ENCODE measurements at regions not wholly inside any gene's neighbourhood (a gene's known extent, or its start where the extent isn't known, plus 50 kb on each side); places are given as distances from the start of the nearest gene placed in this dataset.
A peak's percentile ranks its signal among the peaks of the same experiment; 100 is the strongest.
"Not testable (repeated sequence)": the region's sequence is repeated elsewhere in the genome, so short reads cannot be mapped to it uniquely, and the experiment has no call there.

DNA sequence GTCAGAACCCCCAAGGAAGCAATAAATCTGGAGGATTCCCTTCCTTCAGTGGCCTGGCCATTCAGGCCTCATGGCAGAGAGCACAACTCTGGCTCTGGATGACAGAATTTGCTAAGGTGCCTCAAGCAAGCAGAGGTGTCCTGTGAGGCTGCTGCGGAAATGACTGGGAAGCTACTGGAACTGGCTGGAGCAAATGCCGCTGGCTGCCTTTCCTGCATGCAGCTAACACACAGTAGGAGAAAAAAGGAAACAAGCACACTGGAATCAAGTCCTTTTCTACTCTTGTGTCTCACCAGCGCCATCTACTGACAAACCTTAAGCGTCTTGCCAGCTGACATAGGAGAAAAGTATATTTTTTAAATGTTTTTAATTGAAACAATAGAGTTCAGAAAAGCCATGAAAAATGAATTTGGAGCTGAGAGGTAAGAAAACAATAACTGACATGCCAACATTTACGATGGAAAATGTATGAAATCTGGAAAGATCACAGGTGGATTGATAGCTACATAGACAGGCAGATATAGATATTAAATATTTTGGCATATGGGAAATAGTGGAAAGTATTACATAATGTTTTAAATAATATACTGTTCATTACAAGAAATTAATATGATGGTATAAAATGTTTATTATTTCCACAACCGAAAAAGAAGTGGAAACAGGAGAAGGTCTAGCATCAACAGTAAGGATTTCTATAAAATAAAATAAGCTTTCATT, 951.6 kb downstream of the ANKRD7 start:
- peak; percentile 70 for DNase-seq

DNA sequence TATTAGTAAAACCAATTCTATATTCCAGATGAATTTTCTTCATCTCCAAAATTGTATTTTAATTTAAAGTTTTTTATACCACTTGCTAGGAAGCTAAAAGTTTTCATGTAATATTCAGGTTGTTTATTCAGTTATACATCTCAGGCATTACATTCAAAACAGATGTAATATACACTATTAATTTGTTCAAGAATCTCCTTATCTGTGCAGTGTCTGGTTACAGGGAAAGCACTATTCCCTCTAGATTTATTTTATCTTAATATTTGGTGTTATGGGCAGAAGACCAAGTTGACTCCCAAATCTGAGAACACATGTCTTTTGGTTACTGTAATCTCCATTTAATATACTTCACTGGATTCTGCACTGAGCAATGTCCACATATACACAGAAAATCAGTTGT, 953.4 kb downstream of the ANKRD7 start:
- DNase-seq, result no peak

DNA sequence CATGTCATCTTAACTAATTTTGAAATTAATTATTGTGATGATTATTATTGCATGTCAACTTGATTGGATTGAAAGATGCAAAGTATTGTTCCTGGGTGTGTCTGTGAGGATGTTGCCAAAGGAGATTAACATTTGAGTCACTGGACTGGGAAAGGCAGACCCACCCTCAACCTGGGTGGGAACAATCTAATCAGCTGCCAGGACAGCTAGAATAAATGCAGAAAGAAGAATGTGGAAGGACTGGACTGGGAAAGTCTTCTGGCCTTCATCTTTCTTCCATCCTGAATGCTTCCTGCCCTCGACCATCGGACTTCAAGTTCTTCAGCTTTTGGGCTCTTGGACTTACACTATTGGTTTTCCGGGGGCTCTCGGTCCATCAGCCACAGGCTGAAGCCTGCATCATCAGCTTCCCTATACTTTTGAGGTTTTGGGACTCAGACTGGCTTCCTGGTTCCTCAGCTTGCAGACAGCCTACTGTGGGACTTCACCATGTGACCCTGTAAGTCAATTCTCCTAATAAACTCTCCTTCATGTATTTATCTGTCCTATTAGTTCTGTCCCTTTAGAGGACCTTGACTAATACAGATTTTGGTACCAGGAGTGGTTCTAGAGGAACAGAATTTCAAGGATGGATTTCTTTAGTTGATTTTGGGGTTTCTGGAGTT, 959.8 kb downstream of the ANKRD7 start:
- no peak for DNase-seq

DNA sequence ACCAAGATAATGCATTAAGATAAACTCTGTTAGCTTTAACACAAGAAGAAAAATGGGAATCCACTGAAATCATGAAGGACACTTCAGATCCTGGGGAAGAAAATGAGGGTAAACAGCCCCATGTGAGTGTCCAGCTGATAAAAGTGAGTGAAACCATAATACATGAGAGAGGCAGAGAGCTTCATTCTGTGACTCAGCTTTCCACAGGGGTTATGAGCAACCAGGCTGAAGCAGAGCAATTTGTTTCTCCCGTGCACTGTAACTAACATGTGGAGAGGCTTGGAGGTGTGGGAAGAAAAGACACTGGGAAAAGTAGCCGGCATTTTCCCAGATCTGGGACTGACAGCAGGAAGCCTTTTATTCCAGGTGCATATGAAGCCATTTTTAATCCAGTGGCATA, 971.7 kb downstream of the ANKRD7 start:
- DNase-seq, result peak; percentile 22

DNA sequence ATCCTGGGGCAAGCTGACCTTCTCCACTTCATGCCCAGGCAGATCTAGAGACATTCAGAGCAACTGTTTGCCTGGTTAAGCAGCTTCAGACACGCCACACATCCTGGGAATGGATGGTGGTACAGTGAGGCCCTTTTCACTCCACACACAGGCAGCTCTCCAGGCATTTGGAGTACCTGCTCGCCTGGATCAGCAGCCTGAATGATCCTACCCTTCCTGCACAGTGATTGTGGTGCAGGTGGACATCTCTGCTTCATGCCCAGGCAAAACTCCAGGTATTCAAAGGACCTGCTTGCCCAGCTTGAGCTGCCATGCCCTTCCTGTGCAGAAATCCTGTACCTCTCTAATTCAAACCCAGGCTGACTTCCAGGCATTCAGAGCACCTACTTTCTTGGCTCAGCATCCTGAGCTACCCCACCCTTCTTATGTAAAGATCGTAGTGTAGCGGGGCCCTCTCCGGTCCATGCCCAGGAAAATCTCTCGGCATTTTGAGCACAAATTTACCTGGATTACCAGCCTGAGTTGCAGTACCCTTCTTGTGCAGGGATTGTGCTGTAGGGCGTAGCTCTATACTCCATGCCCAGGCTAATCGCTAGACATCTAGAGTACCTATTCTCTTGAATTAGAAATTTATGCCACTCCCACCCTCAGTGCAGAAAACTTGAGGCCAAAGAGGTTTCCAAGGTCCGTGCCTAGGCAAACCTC, 972.8 kb downstream of the ANKRD7 start:
- DNase-seq, result no peak

DNA sequence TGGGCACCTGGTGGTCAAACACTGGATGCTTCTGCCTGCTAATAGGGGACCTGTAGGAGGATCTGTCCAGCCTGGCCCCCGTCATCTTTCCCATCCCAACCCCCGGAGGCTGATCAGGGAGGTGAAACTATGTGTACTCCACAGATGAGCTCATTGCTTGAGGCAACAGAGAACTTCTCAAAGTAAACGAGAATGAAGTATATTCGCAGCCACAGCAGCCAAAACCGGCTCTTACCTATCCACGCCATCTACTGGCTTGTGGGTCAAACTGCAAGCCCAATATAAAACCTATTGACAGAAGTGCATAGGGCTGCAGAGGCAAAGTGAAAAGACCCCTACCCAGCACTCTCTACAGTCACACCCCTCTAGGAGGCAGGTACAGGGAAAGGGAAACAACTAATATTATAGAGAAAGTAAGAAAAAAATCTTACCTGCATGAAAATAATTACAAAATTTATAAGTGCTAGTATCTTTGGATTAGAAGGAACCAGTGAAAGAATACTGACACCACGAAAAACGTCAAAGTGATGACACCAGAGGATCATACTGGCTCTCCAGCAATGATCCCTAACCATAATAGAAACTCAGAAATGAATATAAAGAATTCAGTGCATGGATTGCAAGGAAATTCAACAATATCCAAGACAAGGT, 973.5 kb downstream of the ANKRD7 start:
- no peak for DNase-seq

DNA sequence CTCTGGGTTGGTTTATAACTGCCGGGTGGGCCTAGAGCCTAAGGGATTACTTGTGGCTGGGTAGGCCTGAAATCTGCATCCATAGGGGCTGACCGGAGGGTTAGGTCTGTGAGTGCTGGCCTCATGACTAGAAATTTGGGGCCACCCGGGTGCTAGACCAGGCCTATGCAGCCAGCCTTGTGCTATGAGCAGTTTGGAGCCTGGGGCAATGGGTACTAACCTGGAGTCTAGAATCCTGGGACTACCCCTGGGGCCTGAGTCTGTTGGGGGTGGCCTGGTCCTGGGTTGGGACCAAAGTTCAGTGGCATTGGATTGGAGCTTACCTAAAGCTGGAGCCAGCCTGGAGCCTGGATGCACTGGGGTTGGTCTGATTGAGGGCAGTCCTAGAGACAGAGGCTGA, 995.2 kb downstream of the ANKRD7 start:
- no peak for DNase-seq

DNA sequence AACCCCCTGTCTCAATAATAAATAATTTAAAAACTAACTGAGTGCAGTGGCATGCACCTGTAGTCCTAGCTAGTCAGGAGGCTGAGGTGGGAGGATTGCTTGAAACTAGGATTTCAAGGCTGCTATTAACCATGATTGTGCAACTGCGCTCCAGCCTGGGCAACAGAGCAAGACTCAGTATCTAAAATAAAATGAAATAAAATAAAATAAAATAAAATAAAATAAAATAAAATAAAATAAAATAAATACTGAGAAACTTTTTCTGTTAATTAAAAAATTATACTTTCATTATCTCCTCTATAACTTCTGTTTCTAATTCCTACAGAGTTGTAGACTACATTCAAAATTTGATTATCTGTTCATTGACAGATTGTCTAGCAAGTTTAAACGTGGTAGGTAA, 999.4 kb downstream of the ANKRD7 start:
- no peak for DNase-seq

DNA sequence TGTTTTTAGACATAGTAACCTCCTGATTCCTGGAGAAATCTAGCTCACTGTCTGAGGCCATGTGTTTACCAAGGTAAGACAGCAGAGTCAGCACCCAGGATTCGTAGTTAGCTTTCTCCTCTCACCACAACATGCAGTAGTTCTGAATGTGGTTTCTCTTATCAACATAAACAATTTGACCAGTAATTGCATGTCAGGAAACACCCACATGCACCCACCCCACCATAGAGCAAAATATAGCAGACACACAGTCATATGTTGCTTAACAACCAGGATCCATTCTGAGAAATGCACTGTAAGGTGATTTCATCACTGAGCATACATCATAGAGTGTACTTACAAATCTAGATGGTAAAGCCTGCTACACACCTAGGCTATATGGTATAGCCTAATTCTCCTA, 1004.0 kb downstream of the ANKRD7 start:
- no peak for DNase-seq

DNA sequence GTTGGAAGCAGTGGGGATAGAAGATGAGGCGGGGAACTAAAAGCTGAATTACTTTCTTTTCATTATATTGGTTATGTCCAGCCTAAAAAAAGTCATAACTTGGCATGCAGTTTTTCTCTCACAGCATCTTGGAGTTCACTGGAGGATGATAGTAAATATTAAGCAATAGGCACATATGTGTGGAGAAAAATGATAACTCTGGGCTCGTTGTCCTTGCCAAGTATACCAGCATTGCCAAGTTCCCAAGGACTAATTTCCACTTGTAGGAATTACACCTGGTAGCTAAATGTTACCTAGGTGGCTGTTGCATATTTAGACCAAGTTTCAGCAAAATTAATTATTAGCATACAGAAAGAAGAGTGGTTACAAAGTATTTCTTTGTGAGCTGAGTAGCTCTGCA, 1007.6 kb downstream of the ANKRD7 start:
- DNase-seq, result no peak

DNA sequence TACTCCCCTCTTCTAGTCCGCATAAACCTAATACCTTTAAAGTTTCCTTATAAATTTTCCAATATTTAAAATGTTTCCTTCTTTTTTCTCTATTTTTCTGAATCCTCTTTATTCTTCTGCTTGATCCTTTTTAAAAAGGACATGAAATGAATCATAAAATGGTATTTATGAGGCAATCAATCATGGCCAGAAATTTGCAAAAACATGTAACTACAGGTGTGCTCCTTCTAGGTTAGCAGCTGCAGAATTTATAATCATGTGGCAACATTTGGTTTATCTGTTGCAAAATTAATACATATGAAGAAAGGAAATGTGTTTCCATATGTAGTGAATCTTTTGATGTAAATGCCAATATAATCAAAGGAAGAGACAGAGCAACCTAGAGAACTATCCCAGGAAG, 1008.5 kb downstream of the ANKRD7 start:
- no peak for DNase-seq

DNA sequence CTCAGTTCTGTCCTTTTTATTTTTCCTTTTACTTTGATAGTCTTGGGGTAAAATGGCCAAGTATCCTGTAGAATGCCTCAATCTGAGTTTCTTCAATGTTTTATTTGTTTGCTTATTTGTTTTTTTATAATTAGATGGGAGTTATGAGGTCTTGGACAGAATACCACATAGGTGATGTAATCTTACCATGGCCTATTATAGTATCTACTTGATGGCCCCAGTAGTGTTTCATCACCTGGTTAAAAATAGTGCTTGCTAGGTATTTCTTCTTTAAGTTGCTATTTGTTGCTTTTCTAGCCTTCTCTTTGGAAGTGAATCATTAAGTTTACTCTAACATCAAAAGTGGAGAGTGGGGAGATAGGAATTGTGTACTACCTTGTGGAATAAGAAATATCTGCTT, 1020.0 kb upstream of the KCND2 start:
- DNase-seq, result no peak

DNA sequence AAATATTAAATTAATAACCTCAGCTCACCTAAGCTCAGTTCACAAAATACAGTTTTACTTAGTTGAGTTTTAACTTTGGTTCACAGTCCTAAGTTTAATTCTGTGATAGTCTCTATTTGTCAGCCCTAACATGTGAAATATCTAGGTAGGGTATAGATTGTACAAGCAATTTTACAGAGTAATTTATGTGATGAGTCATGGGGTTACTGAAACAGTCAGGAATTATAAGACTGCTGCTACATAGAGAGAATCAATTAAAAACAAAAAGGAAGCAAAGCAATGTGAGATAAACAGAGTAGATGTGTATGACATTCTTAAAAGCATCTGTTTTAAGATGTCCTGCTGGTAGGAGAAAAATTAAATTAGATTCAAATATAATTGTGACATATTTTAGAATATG, 1018.2 kb upstream of the KCND2 start:
- DNase-seq, result no peak

DNA sequence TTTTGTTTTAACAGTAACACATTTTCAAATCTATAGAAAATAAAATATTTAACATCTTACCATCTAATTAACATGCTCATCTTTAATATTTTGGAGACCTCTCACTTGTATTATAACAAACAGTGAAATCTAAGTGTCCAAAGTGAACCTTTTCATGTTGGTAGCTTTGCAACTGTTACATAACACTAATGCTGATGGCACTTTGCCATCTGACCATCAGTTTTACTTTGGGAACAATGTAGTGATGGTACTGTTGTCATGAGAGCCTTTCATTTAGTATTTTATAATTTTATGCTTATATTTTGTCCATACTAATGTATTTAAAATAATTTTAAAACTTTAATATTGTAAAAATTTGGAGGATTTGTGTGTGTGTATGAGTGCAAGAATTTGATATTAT, 1017.0 kb upstream of the KCND2 start:
- no peak for DNase-seq

DNA sequence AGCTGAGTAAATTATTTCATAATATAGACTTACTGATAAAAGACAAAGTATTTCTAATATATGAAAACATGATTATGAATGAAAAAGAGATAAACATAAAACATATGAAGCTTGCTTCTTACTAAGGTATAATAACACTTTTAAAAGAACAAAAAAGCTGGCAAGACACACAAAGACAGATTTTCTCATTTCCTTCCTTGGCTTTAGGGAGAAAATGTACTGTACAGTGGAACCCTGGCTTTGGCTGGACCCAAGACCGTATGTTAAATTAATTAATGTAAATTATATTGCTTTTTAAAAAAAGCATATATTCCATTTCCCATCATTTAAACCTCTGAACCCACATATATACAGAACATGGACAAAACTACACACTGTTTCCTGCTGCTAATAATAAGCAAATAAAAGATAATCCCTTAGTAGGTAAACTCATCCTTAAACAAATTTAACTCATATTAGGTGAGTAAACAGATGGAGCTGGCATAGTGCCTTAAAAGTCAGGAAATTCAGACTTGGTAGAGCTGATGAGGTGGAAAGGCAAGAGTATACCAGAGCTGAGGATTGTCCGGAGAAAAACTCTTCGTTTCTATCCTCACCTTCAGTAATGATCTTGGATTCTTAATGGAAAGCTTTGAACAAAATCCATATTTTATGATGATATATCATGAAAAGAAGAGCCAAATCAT, 1016.4 kb upstream of the KCND2 start:
- DNase-seq, result no peak

DNA sequence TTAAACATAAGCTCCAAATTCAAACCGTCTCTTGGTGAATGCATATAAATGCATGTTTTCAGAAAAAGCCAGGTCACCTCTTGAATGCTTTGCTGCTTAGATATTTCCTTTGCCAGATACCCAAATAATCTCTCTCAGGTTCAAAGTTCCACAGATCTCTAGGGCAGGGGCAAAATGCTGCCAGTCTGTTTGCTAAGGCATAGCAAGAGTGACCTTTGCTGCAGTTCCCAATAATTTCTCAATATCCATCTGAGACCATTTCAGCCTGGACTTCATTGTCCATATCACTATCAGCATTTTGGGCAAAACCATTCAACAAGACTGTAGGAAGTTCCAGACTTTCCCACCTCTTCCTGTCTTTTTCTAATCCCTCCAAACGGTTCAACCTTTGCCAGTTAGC, 1006.2 kb upstream of the KCND2 start:
- not testable (repeated sequence) for DNase-seq

DNA sequence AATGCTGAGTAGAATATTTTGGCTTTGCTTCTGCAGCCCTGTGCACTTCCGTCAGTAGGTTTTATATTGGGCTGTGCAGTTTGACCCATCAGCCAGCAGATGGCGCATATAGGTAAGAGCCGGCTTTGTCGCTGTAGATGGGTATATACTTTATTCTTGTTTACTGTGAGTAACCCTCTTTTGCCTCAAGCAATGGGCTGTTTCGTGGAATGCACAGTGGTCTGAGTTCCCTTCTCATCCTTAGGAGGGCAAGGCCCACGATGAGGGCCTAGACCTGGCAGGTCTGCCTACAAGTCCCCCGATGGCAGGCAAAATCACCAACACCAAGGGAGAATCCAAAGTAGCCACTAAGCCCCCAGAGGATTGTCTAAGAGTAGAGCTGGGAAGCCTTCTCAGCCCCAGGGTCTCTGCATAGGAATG, 1002.9 kb upstream of the KCND2 start:
- peak; percentile 53 for DNase-seq

DNA sequence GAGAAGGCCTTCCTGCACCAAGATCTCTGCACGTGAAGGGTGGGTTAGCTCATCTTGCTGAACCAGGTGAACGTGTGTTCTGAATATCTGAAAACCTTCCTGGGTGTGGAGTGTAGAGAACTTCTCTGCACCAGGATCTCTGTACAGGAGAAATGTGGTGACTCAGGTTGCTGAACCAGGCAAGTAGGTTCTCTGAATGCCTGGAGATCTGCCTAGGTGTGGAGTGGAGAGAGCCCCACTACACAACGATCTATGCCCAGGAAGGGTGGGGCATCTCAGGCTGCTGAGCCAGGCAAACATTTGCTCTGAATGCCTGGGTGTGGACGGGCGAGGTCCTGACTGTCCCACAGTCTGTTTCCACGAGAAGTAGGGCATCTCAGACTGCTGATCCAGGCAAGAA, 1002.3 kb upstream of the KCND2 start:
- no peak for DNase-seq

DNA sequence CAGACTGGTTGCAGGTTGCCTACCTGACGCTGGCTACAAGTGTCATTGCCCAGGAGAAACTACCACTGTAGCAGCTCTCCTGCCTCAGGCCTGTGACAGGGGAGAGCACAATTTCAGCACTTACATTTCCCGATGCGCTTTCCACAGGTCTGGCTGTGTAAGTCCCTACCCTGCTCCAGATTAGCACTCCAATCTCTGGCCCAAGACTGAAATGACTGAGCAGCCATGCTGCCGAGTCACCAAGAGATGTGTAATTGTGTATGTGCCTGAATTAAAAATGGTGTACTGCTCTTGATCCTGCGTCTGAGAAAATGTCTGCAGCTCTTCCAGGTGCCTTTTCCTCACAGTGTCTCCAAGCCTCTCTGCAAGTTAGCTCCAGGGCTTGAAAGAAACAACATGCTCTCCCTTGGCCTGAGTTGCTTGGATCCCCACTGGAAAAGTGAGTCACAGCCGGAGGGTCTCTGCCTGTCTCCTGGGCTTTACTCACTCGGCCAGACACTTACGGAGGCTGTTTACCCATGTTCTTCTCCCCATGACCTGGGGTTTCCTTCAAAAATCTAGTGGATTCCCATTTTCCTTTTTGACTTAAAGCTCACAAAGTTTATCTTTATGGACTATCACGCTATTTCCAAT, 1001.7 kb upstream of the KCND2 start:
- no peak for DNase-seq

DNA sequence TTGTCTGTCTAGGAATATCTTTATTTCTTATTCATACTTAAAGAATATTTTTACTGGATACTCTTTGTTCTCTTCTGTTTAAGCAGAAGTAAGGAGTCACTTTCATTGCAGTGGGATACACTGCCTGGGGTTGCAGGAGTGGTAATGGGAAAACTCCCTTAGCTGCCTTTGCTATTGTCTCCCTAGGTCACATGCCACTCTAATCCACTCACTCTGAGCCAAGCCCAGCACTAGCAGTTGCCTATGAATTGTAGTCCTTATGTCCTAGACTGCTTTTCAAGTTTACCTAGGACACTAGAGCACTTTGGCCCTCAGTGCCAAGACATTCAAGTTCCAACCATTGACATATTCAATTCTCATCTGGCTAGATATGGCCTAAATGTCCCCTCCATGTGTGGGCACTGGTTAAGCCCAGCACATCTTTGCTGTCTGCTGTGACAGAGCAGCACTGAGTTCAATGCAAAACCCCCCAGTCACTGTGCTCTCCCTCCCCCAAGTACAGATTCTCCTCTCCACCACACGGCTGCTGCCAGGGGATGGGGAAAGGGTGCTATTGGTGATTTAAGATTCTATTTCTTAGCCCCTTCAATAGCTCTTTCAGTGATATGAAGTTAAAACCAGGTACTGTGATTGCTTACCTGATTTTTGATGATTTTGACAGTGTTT, 991.7 kb upstream of the KCND2 start:
- DNase-seq, result no peak

DNA sequence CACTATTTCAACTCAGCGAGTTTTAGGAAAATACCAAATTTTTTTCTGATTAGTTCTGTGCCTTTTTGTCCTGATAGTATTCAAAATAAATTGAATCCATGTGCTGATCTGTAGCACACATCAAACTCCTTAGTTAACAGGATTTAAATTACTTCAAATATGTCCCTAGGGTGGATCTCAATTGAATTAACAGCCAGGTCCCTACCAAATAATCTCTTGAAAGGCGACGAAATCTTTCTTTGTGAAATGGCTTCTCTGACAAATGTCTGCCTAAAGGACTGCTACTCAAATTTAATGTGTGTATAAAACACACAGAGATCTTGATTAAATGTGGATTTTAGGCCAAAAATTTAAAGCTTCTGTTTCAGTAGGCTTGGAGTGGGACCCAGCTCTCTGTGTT, 989.6 kb upstream of the KCND2 start:
- DNase-seq, result no peak

DNA sequence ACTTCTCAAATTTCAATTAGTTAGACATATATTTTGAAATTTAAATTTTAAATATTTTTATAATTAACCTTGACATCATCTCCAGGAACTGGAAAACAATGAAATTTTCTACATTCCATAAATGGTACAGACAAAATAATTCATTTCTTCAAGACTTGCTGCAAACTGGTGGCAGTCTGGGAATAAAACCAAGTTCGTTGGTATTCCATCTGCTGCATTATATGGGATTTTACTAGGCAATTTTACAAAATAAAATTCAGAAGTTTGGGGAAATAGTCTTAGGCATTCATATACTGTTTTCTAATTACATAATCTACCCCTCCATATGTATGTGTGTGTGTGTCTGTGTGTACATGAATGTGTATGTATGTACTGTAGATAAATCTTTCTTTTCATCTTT, 984.6 kb upstream of the KCND2 start:
- no peak for DNase-seq

Measured in NCI-H2227 treated with DMSO at 0.1 percent for 48 hours (cell line).